ENCODE measurements at regions not wholly inside any gene's neighbourhood (a gene's known extent, or its start where the extent isn't known, plus 50 kb on each side); places are given as distances from the start of the nearest gene placed in this dataset.

DNA sequence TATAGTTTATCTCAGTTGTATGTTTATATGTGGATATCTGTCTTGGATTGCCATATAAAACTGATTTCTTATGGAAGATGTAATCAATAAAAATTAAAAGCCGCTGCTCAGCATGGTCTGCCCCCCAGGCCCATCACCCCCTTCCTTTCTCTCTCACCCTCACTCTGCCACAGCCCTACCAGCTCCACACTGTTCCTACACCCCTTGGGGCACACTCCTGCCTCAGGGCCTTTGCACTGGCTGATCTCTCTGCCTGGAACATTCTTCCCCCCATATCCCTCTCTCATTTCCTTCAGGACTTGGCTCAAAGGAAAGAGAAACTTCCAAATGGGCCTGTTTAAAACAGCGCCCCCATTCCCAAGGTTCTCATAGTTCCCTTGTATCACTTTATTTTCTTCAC lies 63.1 kb downstream of the LRRC32 start:
- no peak for ATAC-seq
- TF ChIP-seq, protein P1, sequence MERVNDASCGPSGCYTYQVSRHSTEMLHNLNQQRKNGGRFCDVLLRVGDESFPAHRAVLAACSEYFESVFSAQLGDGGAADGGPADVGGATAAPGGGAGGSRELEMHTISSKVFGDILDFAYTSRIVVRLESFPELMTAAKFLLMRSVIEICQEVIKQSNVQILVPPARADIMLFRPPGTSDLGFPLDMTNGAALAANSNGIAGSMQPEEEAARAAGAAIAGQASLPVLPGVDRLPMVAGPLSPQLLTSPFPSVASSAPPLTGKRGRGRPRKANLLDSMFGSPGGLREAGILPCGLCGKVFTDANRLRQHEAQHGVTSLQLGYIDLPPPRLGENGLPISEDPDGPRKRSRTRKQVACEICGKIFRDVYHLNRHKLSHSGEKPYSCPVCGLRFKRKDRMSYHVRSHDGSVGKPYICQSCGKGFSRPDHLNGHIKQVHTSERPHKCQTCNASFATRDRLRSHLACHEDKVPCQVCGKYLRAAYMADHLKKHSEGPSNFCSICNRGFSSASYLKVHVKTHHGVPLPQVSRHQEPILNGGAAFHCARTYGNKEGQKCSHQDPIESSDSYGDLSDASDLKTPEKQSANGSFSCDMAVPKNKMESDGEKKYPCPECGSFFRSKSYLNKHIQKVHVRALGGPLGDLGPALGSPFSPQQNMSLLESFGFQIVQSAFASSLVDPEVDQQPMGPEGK (CRISPR knock-in tag; IDR thresholded peaks at IDR 0.05; ENCODE audit: borderline replicate concordance) = no peak
- no peak for TF ChIP-seq ZNF8 (CRISPR knock-in tag; IDR thresholded peaks at IDR 0.05)
- TF ChIP-seq ZNF70 (CRISPR knock-in tag; IDR thresholded peaks at IDR 0.05) = no peak
- TF ChIP-seq, protein P2, sequence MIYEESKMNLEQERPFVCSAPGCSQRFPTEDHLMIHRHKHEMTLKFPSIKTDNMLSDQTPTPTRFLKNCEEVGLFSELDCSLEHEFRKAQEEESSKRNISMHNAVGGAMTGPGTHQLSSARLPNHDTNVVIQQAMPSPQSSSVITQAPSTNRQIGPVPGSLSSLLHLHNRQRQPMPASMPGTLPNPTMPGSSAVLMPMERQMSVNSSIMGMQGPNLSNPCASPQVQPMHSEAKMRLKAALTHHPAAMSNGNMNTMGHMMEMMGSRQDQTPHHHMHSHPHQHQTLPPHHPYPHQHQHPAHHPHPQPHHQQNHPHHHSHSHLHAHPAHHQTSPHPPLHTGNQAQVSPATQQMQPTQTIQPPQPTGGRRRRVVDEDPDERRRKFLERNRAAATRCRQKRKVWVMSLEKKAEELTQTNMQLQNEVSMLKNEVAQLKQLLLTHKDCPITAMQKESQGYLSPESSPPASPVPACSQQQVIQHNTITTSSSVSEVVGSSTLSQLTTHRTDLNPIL (CRISPR knock-in tag; IDR thresholded peaks at IDR 0.05; ENCODE audit: low read depth) = no peak
- TF ChIP-seq GLIS3 (CRISPR knock-in tag; IDR thresholded peaks at IDR 0.05) = no peak
- no peak for TF ChIP-seq ISL1 (CRISPR knock-in tag; IDR thresholded peaks at IDR 0.05)
- no peak for TF ChIP-seq TOX (CRISPR knock-in tag; IDR thresholded peaks at IDR 0.05; ENCODE audit: borderline replicate concordance)
- no peak for TF ChIP-seq ESRRG (CRISPR knock-in tag; IDR thresholded peaks at IDR 0.05)
- TF ChIP-seq, protein P3, sequence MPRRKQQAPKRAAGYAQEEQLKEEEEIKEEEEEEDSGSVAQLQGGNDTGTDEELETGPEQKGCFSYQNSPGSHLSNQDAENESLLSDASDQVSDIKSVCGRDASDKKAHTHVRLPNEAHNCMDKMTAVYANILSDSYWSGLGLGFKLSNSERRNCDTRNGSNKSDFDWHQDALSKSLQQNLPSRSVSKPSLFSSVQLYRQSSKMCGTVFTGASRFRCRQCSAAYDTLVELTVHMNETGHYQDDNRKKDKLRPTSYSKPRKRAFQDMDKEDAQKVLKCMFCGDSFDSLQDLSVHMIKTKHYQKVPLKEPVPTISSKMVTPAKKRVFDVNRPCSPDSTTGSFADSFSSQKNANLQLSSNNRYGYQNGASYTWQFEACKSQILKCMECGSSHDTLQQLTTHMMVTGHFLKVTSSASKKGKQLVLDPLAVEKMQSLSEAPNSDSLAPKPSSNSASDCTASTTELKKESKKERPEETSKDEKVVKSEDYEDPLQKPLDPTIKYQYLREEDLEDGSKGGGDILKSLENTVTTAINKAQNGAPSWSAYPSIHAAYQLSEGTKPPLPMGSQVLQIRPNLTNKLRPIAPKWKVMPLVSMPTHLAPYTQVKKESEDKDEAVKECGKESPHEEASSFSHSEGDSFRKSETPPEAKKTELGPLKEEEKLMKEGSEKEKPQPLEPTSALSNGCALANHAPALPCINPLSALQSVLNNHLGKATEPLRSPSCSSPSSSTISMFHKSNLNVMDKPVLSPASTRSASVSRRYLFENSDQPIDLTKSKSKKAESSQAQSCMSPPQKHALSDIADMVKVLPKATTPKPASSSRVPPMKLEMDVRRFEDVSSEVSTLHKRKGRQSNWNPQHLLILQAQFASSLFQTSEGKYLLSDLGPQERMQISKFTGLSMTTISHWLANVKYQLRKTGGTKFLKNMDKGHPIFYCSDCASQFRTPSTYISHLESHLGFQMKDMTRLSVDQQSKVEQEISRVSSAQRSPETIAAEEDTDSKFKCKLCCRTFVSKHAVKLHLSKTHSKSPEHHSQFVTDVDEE (CRISPR knock-in tag; IDR thresholded peaks at IDR 0.05) = no peak
- TF ChIP-seq TCF4 (CRISPR knock-in tag; IDR thresholded peaks at IDR 0.05; ENCODE audit: borderline replicate concordance) = no peak
- no peak for TF ChIP-seq CSDC2 (CRISPR knock-in tag; IDR thresholded peaks at IDR 0.05)

- TF ChIP-seq ZFP3 (CRISPR knock-in tag; IDR thresholded peaks at IDR 0.05) = no peak
- no peak for TF ChIP-seq POU6F1 (CRISPR knock-in tag; IDR thresholded peaks at IDR 0.05; ENCODE audit: borderline replicate concordance, low read depth)
- TF ChIP-seq, protein P3 (CRISPR knock-in tag; IDR thresholded peaks at IDR 0.05) = no peak
- TF ChIP-seq BACH2 (CRISPR knock-in tag; IDR thresholded peaks at IDR 0.05; ENCODE audit: borderline replicate concordance) = no peak
- TF ChIP-seq SNAI2 (CRISPR knock-in tag; IDR thresholded peaks at IDR 0.05) = no peak
- no peak for ATAC-seq
These were observed 65.0 kb downstream of the LRRC32 start for GRCh38 chr11:76605338-76606074.

GRCh38 chr11:76604626-76605241 lies 65.8 kb downstream of the LRRC32 start:
- peak; percentile 54 for ATAC-seq
- no peak for TF ChIP-seq ZFP3 (CRISPR knock-in tag; IDR thresholded peaks at IDR 0.05)
- no peak for TF ChIP-seq ZNF70 (CRISPR knock-in tag; IDR thresholded peaks at IDR 0.05)
- TF ChIP-seq ZC3H10 (CRISPR knock-in tag; IDR thresholded peaks at IDR 0.05) = no peak
- 0 out of 2 replicates have a peak, but pooled peaks have one; percentile 35 for TF ChIP-seq TCF4 (CRISPR knock-in tag; IDR thresholded peaks at IDR 0.05; ENCODE audit: borderline replicate concordance)
- no peak for TF ChIP-seq ARNTL (CRISPR knock-in tag; IDR thresholded peaks at IDR 0.05; ENCODE audit: borderline replicate concordance, low read depth)

Measured in SK-N-SH treated with all-trans-retinoic acid at 6 μM for 48 hours (cell line).